GM23338 (cell line): ENCODE measurements at regions not wholly inside any gene's neighbourhood (a gene's known extent, or its start where the extent isn't known, plus 50 kb on each side); places are given as distances from the start of the nearest gene placed in this dataset.

Experiments used
- CREB1 ChIP-seq: fragments of 250-450 bp; sonication (Bioruptor Pico); IDR thresholded peaks from 2 replicates; pipeline ENCODE4 v1.5.0; 2020; ENCODE audit warnings: low read depth, mild to moderate bottlenecking, moderate library complexity
- ETS1 ChIP-seq: IDR thresholded peaks from 2 replicates; pipeline ENCODE4 v1.6.1; 2016; ENCODE audit warnings: antibody characterized with exemption
- EZH2 ChIP-seq: fragments of 200-600 bp; sonication (generic); IDR thresholded peaks from one replicate; pipeline ENCODE4 v1.8.0; 2017; ENCODE audit warnings: antibody characterized with exemption, mild to moderate bottlenecking, low read depth; ENCODE audit not compliant: unreplicated experiment
- EZH2phosphoT487 ChIP-seq: fragments of 200-600 bp; sonication (generic); IDR thresholded peaks from one replicate; pipeline ENCODE4 v1.8.1; 2018; ENCODE audit warnings: antibody characterized with exemption; ENCODE audit not compliant: unreplicated experiment
- JUNB ChIP-seq: IDR thresholded peaks from one replicate; pipeline ENCODE4 v1.6.1; 2016; ENCODE audit warnings: antibody characterized with exemption; ENCODE audit not compliant: unreplicated experiment
- POLR2AphosphoS5 ChIP-seq: IDR thresholded peaks from 2 replicates; pipeline ENCODE4 v1.6.1; 2016; ENCODE audit warnings: antibody characterized with exemption, low read depth
- REST ChIP-seq: IDR thresholded peaks from one replicate; pipeline ENCODE4 v1.6.1; 2018; ENCODE audit warnings: antibody characterized with exemption; ENCODE audit not compliant: unreplicated experiment
- STAT1 ChIP-seq: IDR thresholded peaks from one replicate; pipeline ENCODE4 v1.6.1; 2016; ENCODE audit warnings: antibody characterized with exemption; ENCODE audit not compliant: unreplicated experiment
- ZNF114 ChIP-seq: fragments of 250-450 bp; sonication (Bioruptor Pico); IDR thresholded peaks from 2 replicates; pipeline ENCODE4 v1.5.0; 2020; ENCODE audit warnings: mild to moderate bottlenecking, moderate library complexity
- ZNF331 ChIP-seq: fragments of 250-450 bp; sonication (Bioruptor Pico); IDR thresholded peaks from 2 replicates; pipeline ENCODE4 v1.5.0; 2020; ENCODE audit warnings: low read depth, mild to moderate bottlenecking, moderate library complexity
- TF ChIP-seq, protein P1 (sequence below), 2 experiments: fragments of 200-600 bp in 1 of 2; sonication (generic) in 1 of 2; conservative IDR thresholded peaks; 2 replicates each; pipeline versions ENCODE4 v1.5.1 to v1.6.1; 2016 to 2017; ENCODE audit warnings: antibody characterized with exemption in 2 of 2, low read depth in 2 of 2, mild to moderate bottlenecking in 2 of 2, moderate library complexity in 1 of 2
- TF ChIP-seq, protein P2 (sequence below): fragments of 250-450 bp; sonication (Bioruptor Pico); IDR thresholded peaks from 2 replicates; pipeline ENCODE4 v1.5.0; 2020; ENCODE audit warnings: mild to moderate bottlenecking, moderate library complexity

GRCh38 chr2:237195396-237196120, 109.9 kb downstream of the COPS8 start:
- TF ChIP-seq EZH2phosphoT487 (no peak), ETS1 (no peak), EZH2 (no peak), REST (no peak), POLR2AphosphoS5 (no peak), ZNF114 (CRISPR knock-in tag) (no peak), ZNF331 (no peak), CREB1 (CRISPR knock-in tag) (no peak), JUNB (no peak), STAT1 (no peak)
- TF ChIP-seq, protein P1, sequence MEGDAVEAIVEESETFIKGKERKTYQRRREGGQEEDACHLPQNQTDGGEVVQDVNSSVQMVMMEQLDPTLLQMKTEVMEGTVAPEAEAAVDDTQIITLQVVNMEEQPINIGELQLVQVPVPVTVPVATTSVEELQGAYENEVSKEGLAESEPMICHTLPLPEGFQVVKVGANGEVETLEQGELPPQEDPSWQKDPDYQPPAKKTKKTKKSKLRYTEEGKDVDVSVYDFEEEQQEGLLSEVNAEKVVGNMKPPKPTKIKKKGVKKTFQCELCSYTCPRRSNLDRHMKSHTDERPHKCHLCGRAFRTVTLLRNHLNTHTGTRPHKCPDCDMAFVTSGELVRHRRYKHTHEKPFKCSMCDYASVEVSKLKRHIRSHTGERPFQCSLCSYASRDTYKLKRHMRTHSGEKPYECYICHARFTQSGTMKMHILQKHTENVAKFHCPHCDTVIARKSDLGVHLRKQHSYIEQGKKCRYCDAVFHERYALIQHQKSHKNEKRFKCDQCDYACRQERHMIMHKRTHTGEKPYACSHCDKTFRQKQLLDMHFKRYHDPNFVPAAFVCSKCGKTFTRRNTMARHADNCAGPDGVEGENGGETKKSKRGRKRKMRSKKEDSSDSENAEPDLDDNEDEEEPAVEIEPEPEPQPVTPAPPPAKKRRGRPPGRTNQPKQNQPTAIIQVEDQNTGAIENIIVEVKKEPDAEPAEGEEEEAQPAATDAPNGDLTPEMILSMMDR (conservative IDR thresholded peaks at IDR 0.05; ENCODE audit: low read depth in 2 of 2): no peak
- TF ChIP-seq, protein P2, sequence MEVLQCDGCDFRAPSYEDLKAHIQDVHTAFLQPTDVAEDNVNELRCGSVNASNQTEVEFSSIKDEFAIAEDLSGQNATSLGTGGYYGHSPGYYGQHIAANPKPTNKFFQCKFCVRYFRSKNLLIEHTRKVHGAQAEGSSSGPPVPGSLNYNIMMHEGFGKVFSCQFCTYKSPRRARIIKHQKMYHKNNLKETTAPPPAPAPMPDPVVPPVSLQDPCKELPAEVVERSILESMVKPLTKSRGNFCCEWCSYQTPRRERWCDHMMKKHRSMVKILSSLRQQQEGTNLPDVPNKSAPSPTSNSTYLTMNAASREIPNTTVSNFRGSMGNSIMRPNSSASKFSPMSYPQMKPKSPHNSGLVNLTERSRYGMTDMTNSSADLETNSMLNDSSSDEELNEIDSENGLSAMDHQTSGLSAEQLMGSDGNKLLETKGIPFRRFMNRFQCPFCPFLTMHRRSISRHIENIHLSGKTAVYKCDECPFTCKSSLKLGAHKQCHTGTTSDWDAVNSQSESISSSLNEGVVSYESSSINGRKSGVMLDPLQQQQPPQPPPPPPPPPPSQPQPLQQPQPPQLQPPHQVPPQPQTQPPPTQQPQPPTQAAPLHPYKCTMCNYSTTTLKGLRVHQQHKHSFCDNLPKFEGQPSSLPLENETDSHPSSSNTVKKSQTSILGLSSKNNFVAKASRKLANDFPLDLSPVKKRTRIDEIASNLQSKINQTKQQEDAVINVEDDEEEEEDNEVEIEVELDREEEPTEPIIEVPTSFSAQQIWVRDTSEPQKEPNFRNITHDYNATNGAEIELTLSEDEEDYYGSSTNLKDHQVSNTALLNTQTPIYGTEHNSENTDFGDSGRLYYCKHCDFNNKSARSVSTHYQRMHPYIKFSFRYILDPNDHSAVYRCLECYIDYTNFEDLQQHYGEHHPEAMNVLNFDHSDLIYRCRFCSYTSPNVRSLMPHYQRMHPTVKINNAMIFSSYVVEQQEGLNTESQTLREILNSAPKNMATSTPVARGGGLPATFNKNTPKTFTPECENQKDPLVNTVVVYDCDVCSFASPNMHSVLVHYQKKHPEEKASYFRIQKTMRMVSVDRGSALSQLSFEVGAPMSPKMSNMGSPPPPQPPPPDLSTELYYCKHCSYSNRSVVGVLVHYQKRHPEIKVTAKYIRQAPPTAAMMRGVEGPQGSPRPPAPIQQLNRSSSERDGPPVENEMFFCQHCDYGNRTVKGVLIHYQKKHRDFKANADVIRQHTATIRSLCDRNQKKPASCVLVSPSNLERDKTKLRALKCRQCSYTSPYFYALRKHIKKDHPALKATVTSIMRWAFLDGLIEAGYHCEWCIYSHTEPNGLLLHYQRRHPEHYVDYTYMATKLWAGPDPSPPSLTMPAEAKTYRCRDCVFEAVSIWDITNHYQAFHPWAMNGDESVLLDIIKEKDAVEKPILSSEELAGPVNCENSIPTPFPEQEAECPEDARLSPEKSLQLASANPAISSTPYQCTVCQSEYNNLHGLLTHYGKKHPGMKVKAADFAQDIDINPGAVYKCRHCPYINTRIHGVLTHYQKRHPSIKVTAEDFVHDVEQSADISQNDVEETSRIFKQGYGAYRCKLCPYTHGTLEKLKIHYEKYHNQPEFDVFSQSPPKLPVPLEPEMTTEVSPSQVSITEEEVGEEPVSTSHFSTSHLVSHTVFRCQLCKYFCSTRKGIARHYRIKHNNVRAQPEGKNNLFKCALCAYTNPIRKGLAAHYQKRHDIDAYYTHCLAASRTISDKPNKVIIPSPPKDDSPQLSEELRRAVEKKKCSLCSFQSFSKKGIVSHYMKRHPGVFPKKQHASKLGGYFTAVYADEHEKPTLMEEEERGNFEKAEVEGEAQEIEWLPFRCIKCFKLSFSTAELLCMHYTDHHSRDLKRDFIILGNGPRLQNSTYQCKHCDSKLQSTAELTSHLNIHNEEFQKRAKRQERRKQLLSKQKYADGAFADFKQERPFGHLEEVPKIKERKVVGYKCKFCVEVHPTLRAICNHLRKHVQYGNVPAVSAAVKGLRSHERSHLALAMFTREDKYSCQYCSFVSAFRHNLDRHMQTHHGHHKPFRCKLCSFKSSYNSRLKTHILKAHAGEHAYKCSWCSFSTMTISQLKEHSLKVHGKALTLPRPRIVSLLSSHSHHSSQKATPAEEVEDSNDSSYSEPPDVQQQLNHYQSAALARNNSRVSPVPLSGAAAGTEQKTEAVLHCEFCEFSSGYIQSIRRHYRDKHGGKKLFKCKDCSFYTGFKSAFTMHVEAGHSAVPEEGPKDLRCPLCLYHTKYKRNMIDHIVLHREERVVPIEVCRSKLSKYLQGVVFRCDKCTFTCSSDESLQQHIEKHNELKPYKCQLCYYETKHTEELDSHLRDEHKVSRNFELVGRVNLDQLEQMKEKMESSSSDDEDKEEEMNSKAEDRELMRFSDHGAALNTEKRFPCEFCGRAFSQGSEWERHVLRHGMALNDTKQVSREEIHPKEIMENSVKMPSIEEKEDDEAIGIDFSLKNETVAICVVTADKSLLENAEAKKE (CRISPR knock-in tag): no peak
